ENCODE measurements at regions not wholly inside any gene's neighbourhood (a gene's known extent, or its start where the extent isn't known, plus 50 kb on each side); places are given as distances from the start of the nearest gene placed in this dataset.
"Not testable (repeated sequence)": the region's sequence is repeated elsewhere in the genome, so short reads cannot be mapped to it uniquely, and the experiment has no call there.

- DNase-seq = no peak
These were observed 71.2 kb downstream of the RMI2 start for GRCh38 chr16:11416228-11417001.

GRCh38 chr16:11417487-11417886 is 72.2 kb downstream of the RMI2 start:
- no peak for DNase-seq

- no peak for DNase-seq
These were observed 73.2 kb downstream of the RMI2 start for GRCh38 chr16:11418506-11418905.

GRCh38 chr16:11420067-11420466 is 74.8 kb downstream of the RMI2 start:
- DNase-seq = not testable (repeated sequence)

GRCh38 chr16:11420895-11421294 is 75.6 kb downstream of the RMI2 start:
- DNase-seq = no peak

- no peak for DNase-seq
These were observed 77.4 kb downstream of the RMI2 start for GRCh38 chr16:11422381-11423314.

- DNase-seq = no peak
These were observed 78.3 kb downstream of the RMI2 start for GRCh38 chr16:11423315-11424117.

GRCh38 chr16:11424118-11424460 is 78.8 kb downstream of the RMI2 start:
- DNase-seq = no peak

- no peak for DNase-seq
These were observed 79.9 kb downstream of the RMI2 start for GRCh38 chr16:11425140-11425539.

- DNase-seq = no peak
These were observed 83.3 kb downstream of the RMI2 start for GRCh38 chr16:11428623-11428953.

- no peak for DNase-seq
These were observed 83.9 kb downstream of the RMI2 start for GRCh38 chr16:11429123-11429522.

- DNase-seq = no peak
These were observed 84.6 kb downstream of the RMI2 start for GRCh38 chr16:11429823-11430222.

- no peak for DNase-seq
These were observed 85.5 kb downstream of the RMI2 start for GRCh38 chr16:11430601-11431317.

GRCh38 chr16:11431915-11432465 is 86.7 kb downstream of the RMI2 start:
- DNase-seq = no peak

- no peak for DNase-seq
These were observed 87.7 kb downstream of the RMI2 start for GRCh38 chr16:11432856-11433395.

- DNase-seq = no peak
These were observed 90.3 kb downstream of the RMI2 start for GRCh38 chr16:11435576-11435975.

GRCh38 chr16:11437069-11437468 is 91.8 kb downstream of the RMI2 start:
- no peak for DNase-seq

- DNase-seq = no peak
These were observed 94.8 kb downstream of the RMI2 start for GRCh38 chr16:11439790-11440656.

GRCh38 chr16:11440657-11441012 is 95.4 kb downstream of the RMI2 start:
- DNase-seq = no peak

GRCh38 chr16:11445486-11445885 is 100.2 kb downstream of the RMI2 start:
- no peak for DNase-seq

- no peak for DNase-seq
These were observed 101.4 kb downstream of the RMI2 start for GRCh38 chr16:11446566-11447119.
